ENCODE measurements at regions not wholly inside any gene's neighbourhood (a gene's known extent, or its start where the extent isn't known, plus 50 kb on each side); places are given as distances from the start of the nearest gene placed in this dataset.

- H3K36me3 ChIP-seq (ENCODE audit: insufficient read depth, low read depth, low read length), result no peaks in the 10 kb centered on the region
- H3K27ac ChIP-seq (ENCODE audit: low read length), result no peak overlapping the region
- peaks cover 3% of the 10 kb centered on the region; the same call in 1 of the 2 replicates for H3K9me3 ChIP-seq (ENCODE audit: insufficient read depth, low read depth, low read length)
- H3K4me3 ChIP-seq (ENCODE audit: low read length), result no peak overlapping the region
- H3K27me3 ChIP-seq (ENCODE audit: insufficient read depth, low read length), result no peaks in the 10 kb centered on the region
- no peak overlapping the region for H3K9ac ChIP-seq (ENCODE audit: low read depth, low read length)
- H3K4me1 ChIP-seq (ENCODE audit: insufficient read depth, low read length), result no peaks in the 10 kb centered on the region
Measured at GRCh38 chr10:130497056-130498010, 361.1 kb downstream of the GLRX3 start.

GRCh38 chr10:130498042-130498441 lies 361.9 kb downstream of the GLRX3 start:
- no peak overlapping the region for H3K4me3 ChIP-seq (ENCODE audit: low read length)
- no peaks in the 10 kb centered on the region for H3K4me1 ChIP-seq (ENCODE audit: insufficient read depth, low read length)
- peaks cover 8% of the 10 kb centered on the region; the same call in 1 of the 2 replicates for H3K9me3 ChIP-seq (ENCODE audit: insufficient read depth, low read depth, low read length)
- no peak overlapping the region for H3K9ac ChIP-seq (ENCODE audit: low read depth, low read length)
- no peak overlapping the region for H3K27ac ChIP-seq (ENCODE audit: low read length)
- H3K36me3 ChIP-seq (ENCODE audit: insufficient read depth, low read depth, low read length), result no peaks in the 10 kb centered on the region
- no peaks in the 10 kb centered on the region for H3K27me3 ChIP-seq (ENCODE audit: insufficient read depth, low read length)

- Histone ChIP-seq H3K4me3 (ENCODE audit: low read length) (no peak overlapping the region), H3K27me3 (ENCODE audit: insufficient read depth, low read length) (no peaks in the 10 kb centered on the region), H3K9me3 (ENCODE audit: insufficient read depth, low read depth, low read length) (peaks cover 15% of the 10 kb centered on the region; the same call in 1 of the 2 replicates), H3K4me1 (ENCODE audit: insufficient read depth, low read length) (no peaks in the 10 kb centered on the region), H3K27ac (ENCODE audit: low read length) (no peak overlapping the region), H3K9ac (ENCODE audit: low read depth, low read length) (no peak overlapping the region), H3K36me3 (ENCODE audit: insufficient read depth, low read depth, low read length) (no peaks in the 10 kb centered on the region)
Measured at GRCh38 chr10:130498934-130499333, 362.7 kb downstream of the GLRX3 start.

- peaks cover 17% of the 10 kb centered on the region; the same call in 1 of the 2 replicates for H3K9me3 ChIP-seq (ENCODE audit: insufficient read depth, low read depth, low read length)
- no peaks in the 10 kb centered on the region for H3K4me1 ChIP-seq (ENCODE audit: insufficient read depth, low read length)
- H3K36me3 ChIP-seq (ENCODE audit: insufficient read depth, low read depth, low read length), result no peaks in the 10 kb centered on the region
- H3K9ac ChIP-seq (ENCODE audit: low read depth, low read length), result no peak overlapping the region
- no peaks in the 10 kb centered on the region for H3K27me3 ChIP-seq (ENCODE audit: insufficient read depth, low read length)
- H3K4me3 ChIP-seq (ENCODE audit: low read length), result no peak overlapping the region
- H3K27ac ChIP-seq (ENCODE audit: low read length), result no peak overlapping the region
Measured at GRCh38 chr10:130499541-130499940, 363.4 kb downstream of the GLRX3 start.

GRCh38 chr10:130500261-130501000 lies 364.2 kb downstream of the GLRX3 start:
- H3K27me3 ChIP-seq (ENCODE audit: insufficient read depth, low read length), result no peaks in the 10 kb centered on the region
- no peak overlapping the region for H3K4me3 ChIP-seq (ENCODE audit: low read length)
- no peak overlapping the region for H3K27ac ChIP-seq (ENCODE audit: low read length)
- H3K9me3 ChIP-seq (ENCODE audit: insufficient read depth, low read depth, low read length), result peaks cover 17% of the 10 kb centered on the region; the same call in 1 of the 2 replicates
- H3K9ac ChIP-seq (ENCODE audit: low read depth, low read length), result no peak overlapping the region
- no peaks in the 10 kb centered on the region for H3K4me1 ChIP-seq (ENCODE audit: insufficient read depth, low read length)
- no peaks in the 10 kb centered on the region for H3K36me3 ChIP-seq (ENCODE audit: insufficient read depth, low read depth, low read length)

- H3K27ac ChIP-seq (ENCODE audit: low read length), result no peak overlapping the region
- peaks cover 13% of the 10 kb centered on the region; the same call in 1 of the 2 replicates for H3K9me3 ChIP-seq (ENCODE audit: insufficient read depth, low read depth, low read length)
- H3K4me3 ChIP-seq (ENCODE audit: low read length), result no peak overlapping the region
- H3K9ac ChIP-seq (ENCODE audit: low read depth, low read length), result no peak overlapping the region
- H3K36me3 ChIP-seq (ENCODE audit: insufficient read depth, low read depth, low read length), result no peaks in the 10 kb centered on the region
- H3K4me1 ChIP-seq (ENCODE audit: insufficient read depth, low read length), result no peaks in the 10 kb centered on the region
- H3K27me3 ChIP-seq (ENCODE audit: insufficient read depth, low read length), result no peaks in the 10 kb centered on the region
Measured at GRCh38 chr10:130507461-130507860, 371.3 kb downstream of the GLRX3 start.

- Histone ChIP-seq H3K4me1 (ENCODE audit: insufficient read depth, low read length) (no peaks in the 10 kb centered on the region), H3K9me3 (ENCODE audit: insufficient read depth, low read depth, low read length) (no peaks in the 10 kb centered on the region), H3K36me3 (ENCODE audit: insufficient read depth, low read depth, low read length) (no peaks in the 10 kb centered on the region), H3K9ac (ENCODE audit: low read depth, low read length) (no peak overlapping the region), H3K27ac (ENCODE audit: low read length) (no peak overlapping the region), H3K4me3 (ENCODE audit: low read length) (no peak overlapping the region), H3K27me3 (ENCODE audit: insufficient read depth, low read length) (no peaks in the 10 kb centered on the region)
Measured at GRCh38 chr10:130509881-130510689, 373.9 kb downstream of the GLRX3 start.

GRCh38 chr10:130510755-130511154 lies 374.6 kb downstream of the GLRX3 start:
- no peaks in the 10 kb centered on the region for H3K36me3 ChIP-seq (ENCODE audit: insufficient read depth, low read depth, low read length)
- no peak overlapping the region for H3K27ac ChIP-seq (ENCODE audit: low read length)
- no peaks in the 10 kb centered on the region for H3K4me1 ChIP-seq (ENCODE audit: insufficient read depth, low read length)
- no peak overlapping the region for H3K4me3 ChIP-seq (ENCODE audit: low read length)
- no peaks in the 10 kb centered on the region for H3K9me3 ChIP-seq (ENCODE audit: insufficient read depth, low read depth, low read length)
- no peak overlapping the region for H3K9ac ChIP-seq (ENCODE audit: low read depth, low read length)
- no peaks in the 10 kb centered on the region for H3K27me3 ChIP-seq (ENCODE audit: insufficient read depth, low read length)

- H3K36me3 ChIP-seq (ENCODE audit: insufficient read depth, low read depth, low read length), result no peaks in the 10 kb centered on the region
Measured at GRCh38 chr10:130511766-130512165, 375.6 kb downstream of the GLRX3 start.

GRCh38 chr10:130512936-130513335 lies 376.7 kb downstream of the GLRX3 start:
- H3K4me3 ChIP-seq (ENCODE audit: low read length), result no peak overlapping the region
- H3K4me1 ChIP-seq (ENCODE audit: insufficient read depth, low read length), result no peaks in the 10 kb centered on the region
- H3K27ac ChIP-seq (ENCODE audit: low read length), result no peak overlapping the region
- H3K27me3 ChIP-seq (ENCODE audit: insufficient read depth, low read length), result no peaks in the 10 kb centered on the region
- H3K9me3 ChIP-seq (ENCODE audit: insufficient read depth, low read depth, low read length), result no peaks in the 10 kb centered on the region
- H3K9ac ChIP-seq (ENCODE audit: low read depth, low read length), result no peak overlapping the region
- no peaks in the 10 kb centered on the region for H3K36me3 ChIP-seq (ENCODE audit: insufficient read depth, low read depth, low read length)

More at GRCh38 chr10:130511766-130512165, 375.6 kb downstream of the GLRX3 start:
- H3K4me3 ChIP-seq (ENCODE audit: low read length), result no peak overlapping the region
- no peak overlapping the region for H3K27ac ChIP-seq (ENCODE audit: low read length)
- H3K4me1 ChIP-seq (ENCODE audit: insufficient read depth, low read length), result no peaks in the 10 kb centered on the region
- H3K9me3 ChIP-seq (ENCODE audit: insufficient read depth, low read depth, low read length), result no peaks in the 10 kb centered on the region
- H3K9ac ChIP-seq (ENCODE audit: low read depth, low read length), result no peak overlapping the region
- H3K27me3 ChIP-seq (ENCODE audit: insufficient read depth, low read length), result no peaks in the 10 kb centered on the region
